ENCODE measurements at regions not wholly inside any gene's neighbourhood (a gene's known extent, or its start where the extent isn't known, plus 50 kb on each side); places are given as distances from the start of the nearest gene placed in this dataset.

- TF ChIP-seq CTCF (IDR thresholded peaks at IDR 0.05; ENCODE audit: borderline replicate concordance, insufficient read depth, low read depth, low read length), result no peak
- no peak overlapping the region for H3K4me3 ChIP-seq (ENCODE audit: low read depth, low read length)
Observed at GRCh38 chr1:193606035-193606434, 419.6 kb upstream of the B3GALT2 start.

GRCh38 chr1:193602705-193603104, 416.3 kb upstream of the B3GALT2 start:
- no peak overlapping the region for H3K4me3 ChIP-seq (ENCODE audit: low read depth, low read length)
- no peak for TF ChIP-seq CTCF (IDR thresholded peaks at IDR 0.05; ENCODE audit: borderline replicate concordance, insufficient read depth, low read depth, low read length)

GRCh38 chr1:193593147-193593885, 406.9 kb upstream of the B3GALT2 start:
- TF ChIP-seq CTCF (IDR thresholded peaks at IDR 0.05; ENCODE audit: borderline replicate concordance, insufficient read depth, low read depth, low read length), result no peak
- no peak overlapping the region for H3K4me3 ChIP-seq (ENCODE audit: low read depth, low read length)

GRCh38 chr1:193592317-193592716, 405.9 kb upstream of the B3GALT2 start:
- no peak for TF ChIP-seq CTCF (IDR thresholded peaks at IDR 0.05; ENCODE audit: borderline replicate concordance, insufficient read depth, low read depth, low read length)
- H3K4me3 ChIP-seq (ENCODE audit: low read depth, low read length), result no peak overlapping the region

- no peak for TF ChIP-seq CTCF (IDR thresholded peaks at IDR 0.05; ENCODE audit: borderline replicate concordance, insufficient read depth, low read depth, low read length)
Observed at GRCh38 chr1:193590102-193590501, 403.7 kb upstream of the B3GALT2 start.

GRCh38 chr1:193589597-193590040, 403.2 kb upstream of the B3GALT2 start:
- no peak for TF ChIP-seq CTCF (IDR thresholded peaks at IDR 0.05; ENCODE audit: borderline replicate concordance, insufficient read depth, low read depth, low read length)
- no peak overlapping the region for H3K4me3 ChIP-seq (ENCODE audit: low read depth, low read length)

More at GRCh38 chr1:193590102-193590501, 403.7 kb upstream of the B3GALT2 start:
- H3K4me3 ChIP-seq (ENCODE audit: low read depth, low read length), result no peak overlapping the region

All from GM12875 (cell line).